ENCODE measurements at regions not wholly inside any gene's neighbourhood (a gene's known extent, or its start where the extent isn't known, plus 50 kb on each side); places are given as distances from the start of the nearest gene placed in this dataset.

DNA sequence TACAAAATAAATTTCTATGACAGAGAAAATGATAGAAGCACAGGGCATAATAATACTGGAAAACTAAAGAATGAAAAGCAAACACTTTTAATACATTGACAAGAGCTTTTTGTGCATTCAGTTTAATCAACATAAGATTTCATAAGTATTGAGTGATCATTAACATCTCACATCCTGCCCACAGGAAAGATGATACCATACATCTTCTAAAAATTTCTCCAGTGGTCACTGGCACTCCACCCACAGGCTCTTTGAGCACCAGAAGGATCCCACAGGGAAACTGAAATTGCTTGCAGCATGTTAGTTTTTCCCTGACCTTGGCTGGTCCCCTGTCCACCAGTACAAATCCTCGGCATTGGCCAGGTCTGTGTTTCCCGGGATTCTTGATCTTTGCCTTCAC lies 186.0 kb downstream of the CEMIP2 start:
- no peak for DNase-seq (ENCODE audit: extremely low spot score, unreplicated experiment)
- no peaks in the 10 kb centered on the region for H3K36me3 Mint-ChIP-seq (ENCODE audit: unreplicated experiment)
- H3K4me1 Mint-ChIP-seq (ENCODE audit: unreplicated experiment), result peaks cover 2% of the 10 kb centered on the region
- TF ChIP-seq, protein P1, sequence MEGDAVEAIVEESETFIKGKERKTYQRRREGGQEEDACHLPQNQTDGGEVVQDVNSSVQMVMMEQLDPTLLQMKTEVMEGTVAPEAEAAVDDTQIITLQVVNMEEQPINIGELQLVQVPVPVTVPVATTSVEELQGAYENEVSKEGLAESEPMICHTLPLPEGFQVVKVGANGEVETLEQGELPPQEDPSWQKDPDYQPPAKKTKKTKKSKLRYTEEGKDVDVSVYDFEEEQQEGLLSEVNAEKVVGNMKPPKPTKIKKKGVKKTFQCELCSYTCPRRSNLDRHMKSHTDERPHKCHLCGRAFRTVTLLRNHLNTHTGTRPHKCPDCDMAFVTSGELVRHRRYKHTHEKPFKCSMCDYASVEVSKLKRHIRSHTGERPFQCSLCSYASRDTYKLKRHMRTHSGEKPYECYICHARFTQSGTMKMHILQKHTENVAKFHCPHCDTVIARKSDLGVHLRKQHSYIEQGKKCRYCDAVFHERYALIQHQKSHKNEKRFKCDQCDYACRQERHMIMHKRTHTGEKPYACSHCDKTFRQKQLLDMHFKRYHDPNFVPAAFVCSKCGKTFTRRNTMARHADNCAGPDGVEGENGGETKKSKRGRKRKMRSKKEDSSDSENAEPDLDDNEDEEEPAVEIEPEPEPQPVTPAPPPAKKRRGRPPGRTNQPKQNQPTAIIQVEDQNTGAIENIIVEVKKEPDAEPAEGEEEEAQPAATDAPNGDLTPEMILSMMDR (IDR thresholded peaks at IDR 0.05), result no peak
- H3K9me3 Mint-ChIP-seq (ENCODE audit: unreplicated experiment), result no peaks in the 10 kb centered on the region
- H3K4me3 Mint-ChIP-seq (ENCODE audit: unreplicated experiment), result no peak overlapping the region
- H3K27me3 Mint-ChIP-seq (ENCODE audit: unreplicated experiment), result peaks cover 11% of the 10 kb centered on the region
- H3K27ac Mint-ChIP-seq (ENCODE audit: unreplicated experiment), result no peak overlapping the region

DNA sequence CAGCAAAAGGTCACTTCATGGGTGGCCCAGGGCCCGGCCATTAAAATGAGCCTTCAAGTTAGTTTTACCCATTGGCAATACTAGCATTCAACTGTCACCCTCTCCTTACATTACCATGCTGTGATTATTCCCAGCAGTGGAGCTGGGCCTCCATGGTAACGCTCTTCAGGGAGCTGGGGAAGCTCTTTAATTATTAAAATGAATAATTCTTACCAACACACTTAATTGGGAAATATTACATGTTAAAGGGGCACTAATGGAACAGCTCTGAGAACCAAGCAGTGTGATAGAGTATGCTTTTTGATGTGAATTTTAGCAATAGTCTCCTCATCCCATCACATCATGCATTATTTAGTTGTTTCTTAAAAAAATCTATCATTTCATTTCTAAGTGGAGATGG lies 187.2 kb downstream of the CEMIP2 start:
- no peak overlapping the region for H3K4me3 Mint-ChIP-seq (ENCODE audit: unreplicated experiment)
- H3K9me3 Mint-ChIP-seq (ENCODE audit: unreplicated experiment), result no peaks in the 10 kb centered on the region
- peaks cover 2% of the 10 kb centered on the region for H3K4me1 Mint-ChIP-seq (ENCODE audit: unreplicated experiment)
- no peaks in the 10 kb centered on the region for H3K36me3 Mint-ChIP-seq (ENCODE audit: unreplicated experiment)
- peaks cover 11% of the 10 kb centered on the region for H3K27me3 Mint-ChIP-seq (ENCODE audit: unreplicated experiment)
- no peak overlapping the region for H3K27ac Mint-ChIP-seq (ENCODE audit: unreplicated experiment)
- no peak for DNase-seq (ENCODE audit: extremely low spot score, unreplicated experiment)
- TF ChIP-seq, protein P1 (IDR thresholded peaks at IDR 0.05), result no peak

DNA sequence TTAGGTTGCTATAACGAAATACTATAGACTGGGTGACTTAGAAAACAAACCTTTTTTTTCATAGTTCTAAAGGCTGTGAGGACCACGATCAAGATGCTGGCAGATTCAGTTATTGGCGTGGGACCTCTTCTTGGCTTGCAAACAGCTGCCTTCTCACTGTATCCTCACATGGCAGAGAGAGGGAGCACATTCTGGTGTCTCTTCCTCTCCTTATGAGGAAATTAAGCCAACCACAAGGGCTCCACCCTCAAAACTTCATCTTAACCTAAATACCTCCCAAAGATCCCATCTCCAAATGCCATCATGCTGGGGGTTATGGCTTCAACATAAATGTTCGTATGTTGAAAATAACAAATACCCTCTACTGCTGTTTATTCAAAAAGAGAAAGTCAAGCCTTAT lies 197.1 kb downstream of the CEMIP2 start:
- no peak overlapping the region for H3K27ac Mint-ChIP-seq (ENCODE audit: unreplicated experiment)
- H3K9me3 Mint-ChIP-seq (ENCODE audit: unreplicated experiment), result no peaks in the 10 kb centered on the region
- H3K36me3 Mint-ChIP-seq (ENCODE audit: unreplicated experiment), result no peaks in the 10 kb centered on the region
- peaks cover 11% of the 10 kb centered on the region for H3K27me3 Mint-ChIP-seq (ENCODE audit: unreplicated experiment)
- no peak overlapping the region for H3K4me3 Mint-ChIP-seq (ENCODE audit: unreplicated experiment)
- H3K4me1 Mint-ChIP-seq (ENCODE audit: unreplicated experiment), result no peaks in the 10 kb centered on the region
- DNase-seq (ENCODE audit: extremely low spot score, unreplicated experiment), result no peak
- TF ChIP-seq, protein P1 (IDR thresholded peaks at IDR 0.05), result no peak

DNA sequence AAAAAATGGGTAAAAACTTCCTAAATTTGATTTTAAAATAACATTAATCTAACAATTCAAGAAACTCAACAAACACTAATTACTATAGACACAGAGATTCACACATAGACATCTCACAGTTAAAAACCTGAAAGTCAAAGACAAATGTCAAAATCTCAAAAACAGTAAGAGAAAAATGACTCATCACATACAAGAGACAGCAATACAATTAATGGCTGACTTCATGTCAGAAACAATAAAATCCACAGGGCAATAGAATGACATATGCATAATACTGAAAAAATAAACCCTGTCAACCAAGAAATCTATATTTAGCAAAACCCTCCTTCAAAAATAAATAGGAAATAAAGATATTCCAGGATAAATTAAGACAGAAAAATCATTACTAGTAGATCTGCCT lies 200.4 kb downstream of the CEMIP2 start:
- no peaks in the 10 kb centered on the region for H3K4me1 Mint-ChIP-seq (ENCODE audit: unreplicated experiment)
- TF ChIP-seq, protein P1 (IDR thresholded peaks at IDR 0.05), result no peak
- H3K4me3 Mint-ChIP-seq (ENCODE audit: unreplicated experiment), result no peak overlapping the region
- H3K9me3 Mint-ChIP-seq (ENCODE audit: unreplicated experiment), result no peaks in the 10 kb centered on the region
- H3K36me3 Mint-ChIP-seq (ENCODE audit: unreplicated experiment), result no peaks in the 10 kb centered on the region
- peaks cover 18% of the 10 kb centered on the region for H3K27me3 Mint-ChIP-seq (ENCODE audit: unreplicated experiment)
- H3K27ac Mint-ChIP-seq (ENCODE audit: unreplicated experiment), result no peak overlapping the region
- no peak for DNase-seq (ENCODE audit: extremely low spot score, unreplicated experiment)

DNA sequence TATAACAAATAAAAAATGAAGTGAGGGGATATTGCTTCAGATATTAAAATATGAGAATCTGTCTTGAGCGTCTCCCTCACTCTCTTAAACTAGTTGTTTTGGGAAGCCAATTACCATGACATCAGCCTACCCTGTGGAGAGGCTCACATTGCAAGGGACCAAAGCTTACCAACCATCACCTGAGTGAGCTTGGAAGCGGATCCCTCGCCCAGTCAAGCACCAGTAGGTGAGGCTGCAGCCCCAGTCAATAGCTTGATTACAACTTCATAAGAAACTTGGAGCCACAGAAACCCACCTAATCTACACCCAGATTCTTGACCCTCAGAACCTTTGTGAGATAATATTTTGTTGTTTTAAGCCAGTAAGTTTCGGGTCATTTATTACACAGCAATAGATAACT lies 206.2 kb downstream of the CEMIP2 start:
- H3K4me1 Mint-ChIP-seq (ENCODE audit: unreplicated experiment), result no peaks in the 10 kb centered on the region
- no peak overlapping the region for H3K27ac Mint-ChIP-seq (ENCODE audit: unreplicated experiment)
- H3K27me3 Mint-ChIP-seq (ENCODE audit: unreplicated experiment), result peaks cover 15% of the 10 kb centered on the region
- TF ChIP-seq, protein P1 (IDR thresholded peaks at IDR 0.05), result no peak
- no peaks in the 10 kb centered on the region for H3K9me3 Mint-ChIP-seq (ENCODE audit: unreplicated experiment)
- no peaks in the 10 kb centered on the region for H3K36me3 Mint-ChIP-seq (ENCODE audit: unreplicated experiment)
- H3K4me3 Mint-ChIP-seq (ENCODE audit: unreplicated experiment), result no peak overlapping the region
- no peak for DNase-seq (ENCODE audit: extremely low spot score, unreplicated experiment)

All from osteocyte (in vitro differentiated cells).